Sigmoid colon (tissue), 6 donors: ENCODE measurements at regions not wholly inside any gene's neighbourhood (a gene's known extent, or its start where the extent isn't known, plus 50 kb on each side); places are given as distances from the start of the nearest gene placed in this dataset.

Source experiments
- DNase-seq: peaks from one replicate; pipeline ENCODE4 v3.0.0-alpha.2; 2019
- H3K27ac ChIP-seq, 4 donors: fragments of 200-600 bp; sonication (generic); one replicate each; pipeline ENCODE4 v1.5.1; 2016 to 2019; ENCODE audit warnings: mild to moderate bottlenecking in 1 of 4
- H3K27me3 ChIP-seq, 3 donors: fragments of 200-600 bp; sonication (generic); one replicate each; pipeline ENCODE4 v1.5.1; 2019; ENCODE audit warnings: mild to moderate bottlenecking in 1 of 3
- H3K36me3 ChIP-seq, 4 donors: fragments of 200-600 bp; sonication (generic); one replicate each; pipeline ENCODE4 v1.5.1; 2016 to 2019
- H3K4me1 ChIP-seq, 4 donors: fragments of 200-600 bp; sonication (generic); one replicate each; pipeline ENCODE4 v1.5.1; 2017 to 2019
- H3K4me3 ChIP-seq, 4 donors: fragments of 200-600 bp; sonication (generic); one replicate each; pipeline ENCODE4 v1.5.1; 2017 to 2019; ENCODE audit warnings: mild to moderate bottlenecking in 2 of 4, moderate library complexity in 1 of 4
- H3K9me3 ChIP-seq, 4 donors: fragments of 200-600 bp in 3 of 4; sonication (generic) in 3 of 4; one replicate each; pipeline versions ENCODE4 v1.5.1 to v1.6.1; 2013 to 2019
- CTCF ChIP-seq, 4 experiments: fragments of 450-650 bp in 3 of 4; fragments of 200-600 bp in 1 of 4; IDR thresholded peaks; one replicate each; pipeline ENCODE4 v1.5.1; 2016 to 2019; ENCODE audit warnings: antibody characterized with exemption in 4 of 4, mild to moderate bottlenecking in 3 of 4, moderate library complexity in 2 of 4
- EP300 ChIP-seq, 4 donors: sonication (generic); formaldehyde crosslinking; IDR thresholded peaks; one replicate each; pipeline ENCODE4 v1.6.1; 2017; ENCODE audit warnings: antibody characterized with exemption in 4 of 4
- POLR2A ChIP-seq, 2 donors: fragments of 450-650 bp; IDR thresholded peaks; one replicate each; pipeline ENCODE4 v1.6.1; 2016; ENCODE audit warnings: antibody characterized with exemption in 2 of 2, mild to moderate bottlenecking in 2 of 2, moderate library complexity in 2 of 2
- POLR2AphosphoS5 ChIP-seq, 4 donors: sonication (generic); formaldehyde crosslinking; IDR thresholded peaks; one replicate each; pipeline ENCODE4 v1.6.1; 2017; ENCODE audit warnings: antibody characterized with exemption in 4 of 4
- WGBS, 2 donors: extraction: QIAGEN DNeasy Blood & Tissue Kit; methylation state at CpG; one replicate each; pipeline ENCODE4 v1.1.7; 2013; 5-methylcytosine and 5-hydroxymethylcytosine counted together
- intact Hi-C: fragments of 100-400 bp; cut with DNase I; formaldehyde crosslinking; loops from one replicate; pipeline ENCODE4 v1.15.1; 2023
- donor health status: healthy with polysubstance abuse.
- donor health status: healthy.

GRCh38 chr9:106305428-106306133, 557.4 kb upstream of the ZNF462 start:
- WGBS, 2 donors: 44 to 49% methylated on average over 1 of the region's 1 CpG
- H3K27ac ChIP-seq: no peak overlapping the region
- H3K36me3 ChIP-seq: no peaks in the 10 kb centered on the region
- intact Hi-C loops: no loop called here
- H3K27me3 ChIP-seq: no peaks in the 10 kb centered on the region
- no peaks in the 10 kb centered on the region for H3K9me3 ChIP-seq
- TF ChIP-seq EP300 (IDR thresholded peaks at IDR 0.05): no peak
- no peak for DNase-seq
- H3K4me3 ChIP-seq: no peak overlapping the region
- H3K4me1 ChIP-seq: peaks cover 0 to 11% (median 4%) of the 10 kb centered on the region in 4 donors

- no peak overlapping the region for H3K27ac ChIP-seq
- no peaks in the 10 kb centered on the region for H3K36me3 ChIP-seq
- no peak overlapping the region for H3K4me3 ChIP-seq
- TF ChIP-seq EP300 (IDR thresholded peaks at IDR 0.05): no peak
- TF ChIP-seq POLR2AphosphoS5 (IDR thresholded peaks at IDR 0.05): no peak
- TF ChIP-seq CTCF (IDR thresholded peaks at IDR 0.05): no peak
- no peak for TF ChIP-seq POLR2A (IDR thresholded peaks at IDR 0.05)
- H3K27me3 ChIP-seq: no peaks in the 10 kb centered on the region
- H3K4me1 ChIP-seq: peaks cover 0 to 21% (median 7%) of the 10 kb centered on the region in 4 donors
- intact Hi-C loops: no loop called here
- no peak for DNase-seq
- no peaks in the 10 kb centered on the region for H3K9me3 ChIP-seq
Observed at GRCh38 chr9:106307670-106308069, 555.3 kb upstream of the ZNF462 start.

GRCh38 chr9:106309925-106310324, 553.0 kb upstream of the ZNF462 start:
- DNase-seq: no peak
- no peak for TF ChIP-seq POLR2A (IDR thresholded peaks at IDR 0.05)
- no peak for TF ChIP-seq EP300 (IDR thresholded peaks at IDR 0.05)
- no peak for TF ChIP-seq CTCF (IDR thresholded peaks at IDR 0.05)
- TF ChIP-seq POLR2AphosphoS5 (IDR thresholded peaks at IDR 0.05): no peak
- intact Hi-C loops: no loop called here
- H3K36me3 ChIP-seq: no peaks in the 10 kb centered on the region
- 89 to 93% methylated on average over 1 of the region's 1 CpG for WGBS, 2 donors
- peaks cover 0 to 1% (median 0%) of the 10 kb centered on the region in 4 donors for H3K9me3 ChIP-seq
- no peak overlapping the region for H3K27ac ChIP-seq
- peaks cover 0 to 21% (median 7%) of the 10 kb centered on the region in 4 donors for H3K4me1 ChIP-seq
- H3K27me3 ChIP-seq: no peaks in the 10 kb centered on the region
- no peak overlapping the region for H3K4me3 ChIP-seq

- no peaks in the 10 kb centered on the region for H3K27me3 ChIP-seq
- no peak for DNase-seq
- no peak for TF ChIP-seq POLR2A (IDR thresholded peaks at IDR 0.05)
- no peak overlapping the region for H3K27ac ChIP-seq
- WGBS, 2 donors: 52 to 68% methylated on average over 1 of the region's 1 CpG
- H3K9me3 ChIP-seq: peaks cover 0 to 1% (median 0%) of the 10 kb centered on the region in 4 donors
- no peak overlapping the region for H3K4me3 ChIP-seq
- intact Hi-C loops: no loop called here
- H3K4me1 ChIP-seq: peaks cover 0 to 15% (median 6%) of the 10 kb centered on the region in 4 donors
- H3K36me3 ChIP-seq: no peaks in the 10 kb centered on the region
Observed at GRCh38 chr9:106310782-106311181, 552.2 kb upstream of the ZNF462 start.

GRCh38 chr9:106312906-106313305, 550.1 kb upstream of the ZNF462 start:
- Histone ChIP-seq H3K9me3 (peaks cover 0 to 1% (median 0%) of the 10 kb centered on the region in 4 donors), H3K4me1 (peaks cover 0 to 9% (median 3%) of the 10 kb centered on the region in 4 donors), H3K4me3 (no peak overlapping the region), H3K27me3 (no peaks in the 10 kb centered on the region), H3K27ac (no peak overlapping the region), H3K36me3 (no peaks in the 10 kb centered on the region)
- intact Hi-C loops: no loop called here
- TF ChIP-seq EP300 (IDR thresholded peaks at IDR 0.05): no peak
- no peak for TF ChIP-seq CTCF (IDR thresholded peaks at IDR 0.05)
- no peak for TF ChIP-seq POLR2A (IDR thresholded peaks at IDR 0.05)
- no peak for TF ChIP-seq POLR2AphosphoS5 (IDR thresholded peaks at IDR 0.05)
- WGBS, 2 donors: 57 to 88% methylated on average over 1 of the region's 1 CpG
- DNase-seq: no peak

- WGBS, 2 donors: 90 to 96% methylated on average over 1 of the region's 1 CpG
Observed at GRCh38 chr9:106314476-106314875, 548.5 kb upstream of the ZNF462 start.

More at GRCh38 chr9:106314476-106314875, 548.5 kb upstream of the ZNF462 start:
- intact Hi-C loops: no loop called here
- Histone ChIP-seq H3K4me1 (peaks cover 0 to 9% (median 3%) of the 10 kb centered on the region in 4 donors), H3K36me3 (no peaks in the 10 kb centered on the region), H3K9me3 (peaks cover 0 to 1% (median 0%) of the 10 kb centered on the region in 4 donors), H3K27me3 (no peaks in the 10 kb centered on the region), H3K27ac (no peak overlapping the region), H3K4me3 (no peak overlapping the region)
- DNase-seq: no peak
- TF ChIP-seq POLR2AphosphoS5 (IDR thresholded peaks at IDR 0.05): no peak
- no peak for TF ChIP-seq POLR2A (IDR thresholded peaks at IDR 0.05)
- no peak for TF ChIP-seq CTCF (IDR thresholded peaks at IDR 0.05)
- no peak for TF ChIP-seq EP300 (IDR thresholded peaks at IDR 0.05)
